Cardiac fibroblast (primary cell): ENCODE measurements at regions not wholly inside any gene's neighbourhood (a gene's known extent, or its start where the extent isn't known, plus 50 kb on each side); places are given as distances from the start of the nearest gene placed in this dataset.
"Not testable (repeated sequence)": the region's sequence is repeated elsewhere in the genome, so short reads cannot be mapped to it uniquely, and the experiment has no call there.

ENCODE experiments used
- DNase-seq, 2 donors: peaks; one replicate each; pipeline versions ENCODE4 v3.0.0 to v3.0.0-alpha.2; 2010; ENCODE audit warnings: low read depth in 2 of 2
- H3K4me3 ChIP-seq, 2 donors: replicated peaks in 1 of 2; 1 replicate in 1 of 2; 2 replicates in 1 of 2; pipeline ENCODE4 v1.5.1; 2011; ENCODE audit warnings: low read depth in 2 of 2, low read length in 2 of 2, mild to moderate bottlenecking in 2 of 2, moderate library complexity in 1 of 2
- TF ChIP-seq, protein P1 (sequence below): IDR thresholded peaks from one replicate; pipeline ENCODE4 v1.5.1; 2011; ENCODE audit warnings: low read depth, mild to moderate bottlenecking, low read length, inconsistent platforms

DNA sequence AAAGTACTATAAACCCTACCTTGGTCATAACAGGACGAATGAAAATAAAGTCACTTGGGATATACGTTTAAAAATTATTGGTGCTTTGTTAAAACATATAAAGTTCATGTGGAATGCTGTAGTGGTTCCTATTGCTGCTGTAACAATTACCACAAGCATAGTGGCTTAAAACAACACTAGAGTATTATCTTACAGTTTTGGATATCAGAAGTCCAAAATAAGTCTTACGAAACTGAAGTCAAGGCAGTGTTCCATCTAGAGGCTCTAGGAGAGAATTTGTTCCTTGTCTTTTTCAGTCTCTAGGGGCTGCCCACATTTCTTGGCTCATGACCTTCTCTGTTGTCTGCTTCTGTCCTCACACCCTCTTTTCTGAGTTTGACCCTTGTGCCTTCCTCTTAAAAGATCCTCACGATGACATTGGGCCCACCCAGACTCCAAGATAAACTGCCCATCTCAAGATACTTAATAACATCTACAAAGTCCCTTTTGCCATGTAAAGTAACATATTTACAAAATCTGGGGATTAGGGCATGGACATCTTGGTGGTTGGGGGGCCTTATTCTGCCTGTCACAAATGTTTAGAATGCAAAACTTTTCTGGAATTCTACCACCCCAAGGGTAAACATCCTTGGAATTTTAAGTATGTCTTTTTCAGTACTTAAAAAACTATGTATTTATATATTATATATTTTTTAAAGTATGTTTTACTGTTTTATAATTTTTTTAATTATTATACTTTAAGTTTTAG lies 178.1 kb downstream of the ETNK1 start:
- TF ChIP-seq, protein P1, sequence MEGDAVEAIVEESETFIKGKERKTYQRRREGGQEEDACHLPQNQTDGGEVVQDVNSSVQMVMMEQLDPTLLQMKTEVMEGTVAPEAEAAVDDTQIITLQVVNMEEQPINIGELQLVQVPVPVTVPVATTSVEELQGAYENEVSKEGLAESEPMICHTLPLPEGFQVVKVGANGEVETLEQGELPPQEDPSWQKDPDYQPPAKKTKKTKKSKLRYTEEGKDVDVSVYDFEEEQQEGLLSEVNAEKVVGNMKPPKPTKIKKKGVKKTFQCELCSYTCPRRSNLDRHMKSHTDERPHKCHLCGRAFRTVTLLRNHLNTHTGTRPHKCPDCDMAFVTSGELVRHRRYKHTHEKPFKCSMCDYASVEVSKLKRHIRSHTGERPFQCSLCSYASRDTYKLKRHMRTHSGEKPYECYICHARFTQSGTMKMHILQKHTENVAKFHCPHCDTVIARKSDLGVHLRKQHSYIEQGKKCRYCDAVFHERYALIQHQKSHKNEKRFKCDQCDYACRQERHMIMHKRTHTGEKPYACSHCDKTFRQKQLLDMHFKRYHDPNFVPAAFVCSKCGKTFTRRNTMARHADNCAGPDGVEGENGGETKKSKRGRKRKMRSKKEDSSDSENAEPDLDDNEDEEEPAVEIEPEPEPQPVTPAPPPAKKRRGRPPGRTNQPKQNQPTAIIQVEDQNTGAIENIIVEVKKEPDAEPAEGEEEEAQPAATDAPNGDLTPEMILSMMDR, result no peak
- no peak for DNase-seq
- H3K4me3 ChIP-seq, result no peak overlapping the region

DNA sequence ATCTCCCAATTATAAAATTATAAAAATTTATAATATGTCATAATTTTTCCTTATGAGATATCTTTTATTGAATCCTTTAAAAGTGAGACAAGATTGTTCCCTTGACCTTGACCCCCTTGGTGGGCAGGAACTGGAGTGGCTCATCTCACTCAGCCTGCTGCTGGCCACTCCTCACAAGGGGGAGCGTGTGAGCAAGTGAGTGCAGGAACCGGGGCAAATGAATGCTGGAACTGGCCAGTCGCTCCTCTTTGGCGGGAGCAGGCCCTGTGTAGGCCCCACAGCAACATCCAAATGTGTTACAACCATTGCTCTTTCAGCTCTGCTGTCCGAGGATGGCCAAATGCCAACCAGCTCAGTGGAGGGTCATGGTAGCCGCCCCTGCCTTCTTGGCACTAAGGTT lies 178.8 kb downstream of the ETNK1 start:
- no peak for DNase-seq
- no peak overlapping the region for H3K4me3 ChIP-seq
- TF ChIP-seq, protein P1, result no peak

DNA sequence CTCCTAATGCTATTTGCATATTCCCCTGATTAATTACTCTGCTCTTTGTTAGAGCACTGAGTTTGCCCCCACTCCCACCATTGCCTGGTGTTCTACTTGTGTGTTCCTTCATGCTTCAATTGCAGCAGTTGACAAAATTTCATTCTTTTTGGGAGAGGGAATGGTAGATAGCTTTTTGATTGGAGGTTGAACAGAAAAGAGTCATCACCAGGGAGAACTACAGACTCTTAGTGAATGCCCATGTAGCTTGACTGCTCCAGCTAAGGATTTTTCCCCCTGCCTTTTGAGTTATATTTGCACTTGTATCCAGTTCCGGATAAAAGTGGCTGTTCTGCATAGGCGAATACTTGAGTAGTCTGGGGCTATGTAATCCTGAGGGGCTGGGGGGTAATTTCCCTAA lies 183.9 kb downstream of the ETNK1 start:
- no peak overlapping the region for H3K4me3 ChIP-seq
- no peak for DNase-seq
- TF ChIP-seq, protein P1, result no peak

DNA sequence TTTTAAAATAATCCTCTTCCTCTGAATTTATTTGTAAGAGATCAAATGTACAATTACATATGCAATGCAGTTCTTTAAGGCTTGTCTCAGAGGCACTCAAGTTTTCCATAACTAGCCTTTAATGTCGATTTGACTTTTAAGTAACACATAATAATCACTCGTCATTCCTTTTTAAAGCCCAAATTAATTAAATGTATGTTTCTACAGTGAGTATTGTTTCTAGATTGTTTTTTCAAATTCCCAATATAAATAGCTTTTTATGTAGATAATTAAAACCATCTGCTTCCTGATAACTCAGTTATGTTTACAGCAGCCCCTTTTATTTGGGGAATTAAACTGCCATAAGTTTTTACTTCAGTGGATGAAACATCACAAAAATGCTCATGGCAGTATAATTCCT lies 185.1 kb downstream of the ETNK1 start:
- no peak overlapping the region for H3K4me3 ChIP-seq
- TF ChIP-seq, protein P1, result no peak

DNA sequence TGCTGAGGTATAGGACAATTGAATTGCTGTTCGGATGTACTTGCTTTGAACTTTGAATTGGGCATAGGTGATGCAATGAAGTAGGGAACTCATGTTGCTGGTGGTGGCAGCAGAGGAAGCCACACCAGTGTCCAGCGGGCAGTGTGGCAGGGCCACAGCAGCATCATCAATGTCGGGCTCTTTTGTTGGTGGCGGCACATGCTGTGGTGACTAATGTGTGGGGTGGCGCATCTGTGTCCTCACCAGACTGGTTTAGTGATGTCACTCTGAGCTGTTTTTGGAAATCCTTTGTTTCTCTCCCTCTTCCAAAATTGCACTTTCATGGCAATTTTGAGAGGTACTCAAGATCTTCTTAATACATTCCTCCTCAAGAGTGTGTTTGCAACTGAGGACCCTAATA lies 187.6 kb downstream of the ETNK1 start:
- TF ChIP-seq, protein P1, result no peak
- H3K4me3 ChIP-seq, result no peak overlapping the region
- DNase-seq, result peak in 1 of 2 donors; percentile 7

More for the DNA sequence above, 185.1 kb downstream of the ETNK1 start:
- DNase-seq, result no peak

DNA sequence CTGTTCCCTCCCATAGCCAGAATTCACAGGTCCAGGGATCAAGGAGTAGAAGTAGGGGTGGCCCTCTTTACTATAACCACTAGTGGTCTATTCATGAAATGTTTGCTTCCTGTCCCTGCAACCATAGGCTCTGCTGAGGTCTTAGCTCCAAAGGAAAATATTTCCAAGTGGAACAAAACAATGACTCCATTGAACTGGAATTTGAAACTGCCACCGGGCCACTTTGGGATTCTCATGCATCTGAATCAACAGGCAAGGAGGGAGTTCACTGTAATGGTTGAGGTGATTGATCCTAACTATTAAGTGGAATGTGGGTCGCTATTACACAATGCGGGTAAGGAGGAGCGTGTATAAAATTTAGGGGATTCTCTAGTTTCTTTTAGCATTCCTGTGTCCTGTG lies 197.0 kb downstream of the ETNK1 start:
- TF ChIP-seq, protein P1, result no peak
- H3K4me3 ChIP-seq, result no peak overlapping the region
- DNase-seq, result peak in 1 of 2 donors; percentile 17

DNA sequence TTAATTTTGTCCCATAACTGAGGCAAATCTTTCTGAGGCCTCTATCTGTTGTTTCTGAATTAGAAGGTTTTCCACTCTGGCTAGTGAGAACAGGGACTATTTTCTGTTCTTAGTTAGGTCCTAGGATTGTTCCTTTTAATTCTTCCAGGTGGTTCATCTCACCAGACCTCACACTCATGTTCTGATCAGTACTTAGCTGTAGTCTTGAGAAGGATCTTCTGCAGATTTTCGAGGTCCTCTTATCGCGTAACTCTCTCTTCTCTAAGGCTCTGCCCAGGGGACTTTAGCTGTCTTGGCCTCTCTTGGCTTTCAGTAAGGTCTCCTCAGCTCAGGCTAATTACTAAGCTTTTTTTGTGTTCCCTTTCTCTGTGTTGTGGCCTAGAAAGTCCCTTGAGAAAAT lies 201.1 kb downstream of the ETNK1 start:
- no peak overlapping the region for H3K4me3 ChIP-seq
- TF ChIP-seq, protein P1, result no peak
- DNase-seq, result peak in 1 of 2 donors; percentile 9

DNA sequence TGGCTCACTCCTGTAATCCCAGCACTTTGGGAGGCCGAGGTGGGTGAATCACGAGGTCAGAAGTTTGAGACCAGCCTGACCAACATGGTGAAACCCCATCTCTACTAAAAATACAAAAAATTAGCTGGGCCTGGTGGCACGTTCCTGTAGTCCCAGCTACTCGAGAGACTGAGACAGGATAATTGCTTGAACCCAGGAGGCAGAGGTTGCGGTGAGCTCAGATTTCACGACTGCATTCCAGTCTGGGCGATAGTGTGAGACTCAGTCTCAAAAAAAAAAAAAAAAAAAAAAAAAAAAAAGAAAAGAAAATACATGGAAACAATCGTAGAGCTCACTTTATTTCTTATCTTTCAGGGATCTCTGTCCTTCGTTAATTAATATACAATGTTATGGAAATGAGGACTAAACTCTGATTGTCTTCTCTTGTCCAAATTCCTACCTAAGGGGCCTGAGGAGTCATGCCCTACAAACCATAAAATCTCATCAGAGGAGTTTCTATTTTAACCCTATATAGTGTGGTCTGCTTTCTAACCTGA lies 201.5 kb downstream of the ETNK1 start:
- DNase-seq, H3K4me3 ChIP-seq: not testable (repeated sequence)
